GM23338 (cell line): ENCODE measurements at regions not wholly inside any gene's neighbourhood (a gene's known extent, or its start where the extent isn't known, plus 50 kb on each side); places are given as distances from the start of the nearest gene placed in this dataset.

ENCODE experiments used
- ATAC-seq: fragments of 200-7000 bp; cut with Tn5 transposase; 3 replicates; pipeline ENCODE4 v1.9.1; 2020
- DNase-seq: peaks from one replicate; pipeline ENCODE4 v3.0.0-alpha.2; 2015; ENCODE audit warnings: low spot score
- H2AFZ ChIP-seq: fragments of 200-600 bp; sonication (generic); 2 replicates; pipeline ENCODE4 v1.8.0; 2016; ENCODE audit warnings: antibody characterized with exemption, mild to moderate bottlenecking, moderate library complexity
- H3F3A ChIP-seq: fragments of 200-600 bp; sonication (generic); replicated peaks from 2 replicates; pipeline ENCODE4 v1.8.0; 2017; ENCODE audit warnings: antibody characterized with exemption, mixed run types, low read depth
- H3K27ac ChIP-seq: fragments of 200-600 bp; sonication (generic); 2 replicates; pipeline ENCODE4 v1.6.1; 2016; ENCODE audit warnings: low read depth
- H3K27me3 ChIP-seq: fragments of 200-600 bp; sonication (generic); 2 replicates; pipeline ENCODE4 v1.8.0; 2016; ENCODE audit warnings: mild to moderate bottlenecking, mixed run types, moderate library complexity; ENCODE audit not compliant: insufficient read depth
- H3K36me3 ChIP-seq: fragments of 200-600 bp; sonication (generic); 2 replicates; pipeline ENCODE4 v1.8.0; 2016; ENCODE audit warnings: mild to moderate bottlenecking; ENCODE audit not compliant: insufficient read depth
- H3K4me1 ChIP-seq: fragments of 200-600 bp; sonication (generic); 2 replicates; pipeline ENCODE4 v1.8.0; 2016; ENCODE audit warnings: mild to moderate bottlenecking, moderate library complexity; ENCODE audit not compliant: insufficient read depth
- H3K4me2 ChIP-seq: fragments of 200-600 bp; sonication (generic); 2 replicates; pipeline ENCODE4 v1.7.1; 2017; ENCODE audit warnings: mixed run types
- H3K4me3 ChIP-seq: fragments of 200-600 bp; sonication (generic); 2 replicates; pipeline ENCODE4 v1.6.1; 2016; ENCODE audit warnings: mixed run types
- H3K79me2 ChIP-seq: fragments of 200-600 bp; sonication (generic); replicated peaks from 2 replicates; pipeline ENCODE4 v1.8.0; 2017; ENCODE audit warnings: mild to moderate bottlenecking; ENCODE audit not compliant: insufficient read depth
- H3K9me2 ChIP-seq: fragments of 200-600 bp; sonication (generic); 2 replicates; pipeline ENCODE4 v1.8.0; 2017; ENCODE audit not compliant: insufficient read depth
- H4K20me1 ChIP-seq: fragments of 200-600 bp; sonication (generic); replicated peaks from 2 replicates; pipeline ENCODE4 v1.8.0; 2017; ENCODE audit warnings: mild to moderate bottlenecking; ENCODE audit not compliant: insufficient read depth
- H3K27ac Mint-ChIP-seq: 2 replicates; pipeline ENCODE4 v1.8.0; 2020; ENCODE audit warnings: inconsistent platforms, mild to moderate bottlenecking, moderate library complexity, mixed read lengths
- H3K27me3 Mint-ChIP-seq: 3 replicates; pipeline ENCODE4 v1.8.0; 2022; ENCODE audit warnings: low read depth, mild to moderate bottlenecking, moderate library complexity, mixed read lengths, inconsistent platforms; ENCODE audit not compliant: insufficient read depth, poor library complexity
- H3K36me3 Mint-ChIP-seq: 3 replicates; pipeline ENCODE4 v1.8.0; 2021; ENCODE audit warnings: low read depth, mild to moderate bottlenecking, inconsistent platforms, moderate library complexity, mixed read lengths
- H3K4me1 Mint-ChIP-seq: 3 replicates; pipeline ENCODE4 v1.8.0; 2020; ENCODE audit warnings: mild to moderate bottlenecking, inconsistent platforms, mixed read lengths
- H3K4me3 Mint-ChIP-seq: 3 replicates; pipeline ENCODE4 v1.8.0; 2021; ENCODE audit warnings: moderate library complexity, mild to moderate bottlenecking, inconsistent platforms, mixed read lengths
- H3K9me3 Mint-ChIP-seq: 3 replicates; pipeline ENCODE4 v1.8.0; 2020; ENCODE audit warnings: moderate library complexity, mild to moderate bottlenecking, inconsistent platforms, mixed read lengths
- EZH2phosphoT487 ChIP-seq: fragments of 200-600 bp; sonication (generic); IDR thresholded peaks from one replicate; pipeline ENCODE4 v1.8.1; 2018; ENCODE audit warnings: antibody characterized with exemption; ENCODE audit not compliant: unreplicated experiment
- NANOG ChIP-seq: IDR thresholded peaks from 2 replicates; pipeline ENCODE4 v1.6.1; 2016; ENCODE audit warnings: antibody characterized with exemption, borderline replicate concordance
- POLR2AphosphoS5 ChIP-seq: IDR thresholded peaks from 2 replicates; pipeline ENCODE4 v1.6.1; 2016; ENCODE audit warnings: antibody characterized with exemption, low read depth
- REST ChIP-seq: IDR thresholded peaks from one replicate; pipeline ENCODE4 v1.6.1; 2018; ENCODE audit warnings: antibody characterized with exemption; ENCODE audit not compliant: unreplicated experiment
- STAT1 ChIP-seq: IDR thresholded peaks from one replicate; pipeline ENCODE4 v1.6.1; 2016; ENCODE audit warnings: antibody characterized with exemption; ENCODE audit not compliant: unreplicated experiment
- ZNF331 ChIP-seq: fragments of 250-450 bp; sonication (Bioruptor Pico); IDR thresholded peaks from 2 replicates; pipeline ENCODE4 v1.5.0; 2020; ENCODE audit warnings: low read depth, mild to moderate bottlenecking, moderate library complexity
- ZNF462 ChIP-seq: fragments of 250-450 bp; sonication (Bioruptor Pico); IDR thresholded peaks from 2 replicates; pipeline ENCODE4 v1.5.0; 2020; ENCODE audit warnings: mild to moderate bottlenecking, moderate library complexity
- TF ChIP-seq, protein P1 (sequence below), 2 experiments: fragments of 200-600 bp in 1 of 2; sonication (generic) in 1 of 2; conservative IDR thresholded peaks; 2 replicates each; pipeline versions ENCODE4 v1.5.1 to v1.6.1; 2016 to 2017; ENCODE audit warnings: antibody characterized with exemption in 2 of 2, low read depth in 2 of 2, mild to moderate bottlenecking in 2 of 2, moderate library complexity in 1 of 2

GRCh38 chr4:66000510-66001117 is 330.3 kb upstream of the EPHA5 start (continued):
- TF ChIP-seq REST (no peak), STAT1 (no peak), NANOG (no peak)
- TF ChIP-seq, protein P1, sequence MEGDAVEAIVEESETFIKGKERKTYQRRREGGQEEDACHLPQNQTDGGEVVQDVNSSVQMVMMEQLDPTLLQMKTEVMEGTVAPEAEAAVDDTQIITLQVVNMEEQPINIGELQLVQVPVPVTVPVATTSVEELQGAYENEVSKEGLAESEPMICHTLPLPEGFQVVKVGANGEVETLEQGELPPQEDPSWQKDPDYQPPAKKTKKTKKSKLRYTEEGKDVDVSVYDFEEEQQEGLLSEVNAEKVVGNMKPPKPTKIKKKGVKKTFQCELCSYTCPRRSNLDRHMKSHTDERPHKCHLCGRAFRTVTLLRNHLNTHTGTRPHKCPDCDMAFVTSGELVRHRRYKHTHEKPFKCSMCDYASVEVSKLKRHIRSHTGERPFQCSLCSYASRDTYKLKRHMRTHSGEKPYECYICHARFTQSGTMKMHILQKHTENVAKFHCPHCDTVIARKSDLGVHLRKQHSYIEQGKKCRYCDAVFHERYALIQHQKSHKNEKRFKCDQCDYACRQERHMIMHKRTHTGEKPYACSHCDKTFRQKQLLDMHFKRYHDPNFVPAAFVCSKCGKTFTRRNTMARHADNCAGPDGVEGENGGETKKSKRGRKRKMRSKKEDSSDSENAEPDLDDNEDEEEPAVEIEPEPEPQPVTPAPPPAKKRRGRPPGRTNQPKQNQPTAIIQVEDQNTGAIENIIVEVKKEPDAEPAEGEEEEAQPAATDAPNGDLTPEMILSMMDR (conservative IDR thresholded peaks at IDR 0.05; ENCODE audit: low read depth in 2 of 2): no peak

GRCh38 chr4:65999518-65999871 is 329.2 kb upstream of the EPHA5 start:
- Histone ChIP-seq H3K27ac (peak overlapping the region; percentile 21; the same call in 1 of the 2 replicates), H3K79me2 (peaks cover 5% of the 10 kb centered on the region; the same call in 1 of the 2 replicates), H3K9me2 (peaks cover 4% of the 10 kb centered on the region; the same call in 1 of the 2 replicates), H3F3A (no peaks in the 10 kb centered on the region), H3K36me3 (no peaks in the 10 kb centered on the region), H4K20me1 (no peaks in the 10 kb centered on the region), H3K4me3 (peak overlapping the region; percentile 43), H2AFZ (peak overlapping the region; percentile 83; the same call in 1 of the 2 replicates), H3K4me2 (peak overlapping the region; percentile 68), H3K4me1 (no peaks in the 10 kb centered on the region), H3K27me3 (no peaks in the 10 kb centered on the region)
- H3K27ac Mint-ChIP-seq: no peak overlapping the region
- H3K27me3 Mint-ChIP-seq: no peaks in the 10 kb centered on the region
- peaks cover 7% of the 10 kb centered on the region for H3K4me1 Mint-ChIP-seq
- peaks cover 8% of the 10 kb centered on the region; the same call in 1 of the 3 replicates for H3K36me3 Mint-ChIP-seq
- TF ChIP-seq STAT1 (no peak), EZH2phosphoT487 (no peak), REST (no peak), ZNF331 (CRISPR knock-in tag) (no peak), ZNF462 (CRISPR knock-in tag) (no peak), POLR2AphosphoS5 (no peak)
- peaks cover 8% of the 10 kb centered on the region for H3K9me3 Mint-ChIP-seq
- ATAC-seq (no peak), DNase-seq (no peak)
- no peak overlapping the region for H3K4me3 Mint-ChIP-seq
